T-helper 2 cell treated with Interferon-gamma antibody and Interleukin-4, amounts not matched to agents 5 μg/mL and 100 μg/mL, for 36 hours (primary cell): ENCODE measurements at regions not wholly inside any gene's neighbourhood (a gene's known extent, or its start where the extent isn't known, plus 50 kb on each side); places are given as distances from the start of the nearest gene placed in this dataset.
"Not testable (repeated sequence)": the region's sequence is repeated elsewhere in the genome, so short reads cannot be mapped to it uniquely, and the experiment has no call there.

ENCODE experiments used
- DNase-seq: peaks from one replicate; pipeline ENCODE4 v3.0.0; 2021; ENCODE audit warnings: low spot score
- H3K27ac Mint-ChIP-seq: one replicate; pipeline ENCODE4 v1.8.0; 2021; ENCODE audit warnings: mild to moderate bottlenecking, mixed read lengths
- H3K27me3 Mint-ChIP-seq: one replicate; pipeline ENCODE4 v1.8.0; 2021; ENCODE audit warnings: low read depth, mixed read lengths
- H3K36me3 Mint-ChIP-seq: one replicate; pipeline ENCODE4 v1.8.0; 2021; ENCODE audit warnings: low read depth, mixed read lengths
- H3K4me1 Mint-ChIP-seq: one replicate; pipeline ENCODE4 v1.8.0; 2021; ENCODE audit warnings: low read depth, mixed read lengths
- H3K4me3 Mint-ChIP-seq: one replicate; pipeline ENCODE4 v1.8.0; 2022; ENCODE audit warnings: mild to moderate bottlenecking, moderate library complexity, mixed read lengths
- H3K9me3 Mint-ChIP-seq: one replicate; pipeline ENCODE4 v1.8.0; 2021; ENCODE audit warnings: mixed read lengths

GRCh38 chr20:41727681-41728080, 109.5 kb upstream of the CHD6 start:
- H3K4me1 Mint-ChIP-seq, H3K9me3 Mint-ChIP-seq, DNase-seq, H3K27ac Mint-ChIP-seq, H3K4me3 Mint-ChIP-seq, H3K27me3 Mint-ChIP-seq, H3K36me3 Mint-ChIP-seq: not testable (repeated sequence)

DNA sequence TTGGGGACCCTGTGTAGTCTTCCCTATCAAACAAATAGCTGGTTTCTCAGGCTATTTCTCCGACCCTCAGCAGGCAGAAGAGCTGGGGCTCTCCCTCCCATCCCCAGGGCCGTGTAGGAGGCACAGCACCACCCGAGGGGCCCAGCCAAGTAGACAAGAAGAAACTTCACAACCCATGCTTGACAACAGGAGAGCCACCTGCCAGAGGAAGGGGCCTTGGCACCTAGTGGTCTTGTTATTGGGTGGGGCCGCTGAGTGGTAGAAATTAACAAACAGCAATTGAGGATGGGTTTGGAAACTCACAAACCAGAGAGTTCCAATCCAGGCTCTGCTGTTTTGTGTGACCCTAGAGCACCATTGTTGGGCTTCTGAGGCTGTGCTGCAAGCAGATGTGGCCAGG, 108.5 kb upstream of the CHD6 start:
- Mint-ChIP-seq H3K27ac (no peak overlapping the region), H3K4me3 (no peak overlapping the region), H3K4me1 (no peaks in the 10 kb centered on the region), H3K9me3 (no peaks in the 10 kb centered on the region), H3K36me3 (no peaks in the 10 kb centered on the region), H3K27me3 (no peaks in the 10 kb centered on the region)
- no peak for DNase-seq

DNA sequence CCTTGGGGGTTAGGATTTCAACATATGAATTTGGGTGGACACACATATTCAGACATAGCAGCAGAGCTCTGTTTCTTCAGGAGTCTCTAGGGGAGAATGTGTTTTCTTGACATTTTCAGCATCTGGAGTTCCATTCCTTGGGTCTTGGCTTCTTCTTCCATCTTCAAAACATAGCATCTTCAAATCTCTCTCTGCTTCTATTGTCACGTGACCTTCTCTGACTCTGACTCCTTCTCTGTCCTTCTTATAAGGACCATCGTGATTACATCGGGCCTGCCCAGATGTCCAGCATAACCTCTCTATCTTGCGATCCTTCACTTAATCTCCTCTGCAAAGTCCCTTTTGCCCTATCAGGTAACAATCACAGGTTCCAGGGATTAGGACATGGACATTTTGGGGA, 101.0 kb upstream of the CHD6 start:
- Mint-ChIP-seq H3K4me3 (no peak overlapping the region), H3K4me1 (no peaks in the 10 kb centered on the region), H3K27me3 (peaks cover 4% of the 10 kb centered on the region)

GRCh38 chr20:41717483-41717882, 99.3 kb upstream of the CHD6 start:
- Mint-ChIP-seq H3K27me3 (peaks cover 4% of the 10 kb centered on the region), H3K27ac (no peak overlapping the region), H3K4me1 (no peaks in the 10 kb centered on the region), H3K36me3 (no peaks in the 10 kb centered on the region), H3K4me3 (no peak overlapping the region), H3K9me3 (no peaks in the 10 kb centered on the region)
- DNase-seq: no peak

More for the DNA sequence above, 101.0 kb upstream of the CHD6 start:
- no peak overlapping the region for H3K27ac Mint-ChIP-seq
- DNase-seq: no peak
- H3K9me3 Mint-ChIP-seq: no peaks in the 10 kb centered on the region
- H3K36me3 Mint-ChIP-seq: no peaks in the 10 kb centered on the region

GRCh38 chr20:41716911-41717310, 98.7 kb upstream of the CHD6 start:
- H3K36me3 Mint-ChIP-seq: no peaks in the 10 kb centered on the region
- H3K27me3 Mint-ChIP-seq: peaks cover 4% of the 10 kb centered on the region
- no peak overlapping the region for H3K4me3 Mint-ChIP-seq
- no peak overlapping the region for H3K27ac Mint-ChIP-seq
- H3K4me1 Mint-ChIP-seq: no peaks in the 10 kb centered on the region
- H3K9me3 Mint-ChIP-seq: no peaks in the 10 kb centered on the region
- no peak for DNase-seq

DNA sequence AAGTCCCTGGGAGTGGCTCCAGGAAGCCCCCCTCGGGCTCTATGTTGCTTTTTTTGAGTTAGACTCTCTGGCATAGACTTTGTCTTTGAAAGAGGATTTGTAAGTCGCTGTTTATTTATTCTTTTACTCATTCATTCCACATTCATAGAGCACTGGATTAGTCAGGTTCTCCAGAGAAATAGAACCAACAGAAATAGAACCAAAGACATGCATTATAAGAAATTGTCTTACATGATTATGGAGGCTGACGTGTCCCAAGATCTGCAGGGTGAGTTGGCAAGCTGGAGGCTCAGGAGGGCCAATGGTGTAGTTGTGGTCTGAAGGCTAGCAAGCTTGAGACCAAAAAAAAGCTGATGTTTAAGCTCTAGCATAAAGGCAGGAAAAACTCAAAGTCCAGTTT, 98.3 kb upstream of the CHD6 start:
- no peak for DNase-seq
- Mint-ChIP-seq H3K36me3 (no peaks in the 10 kb centered on the region), H3K4me1 (no peaks in the 10 kb centered on the region), H3K27me3 (peaks cover 4% of the 10 kb centered on the region), H3K4me3 (no peak overlapping the region), H3K27ac (no peak overlapping the region), H3K9me3 (no peaks in the 10 kb centered on the region)

GRCh38 chr20:41715526-41715925, 97.3 kb upstream of the CHD6 start:
- Mint-ChIP-seq H3K4me3 (no peak overlapping the region), H3K4me1 (no peaks in the 10 kb centered on the region), H3K27ac (no peak overlapping the region), H3K9me3 (no peaks in the 10 kb centered on the region), H3K36me3 (no peaks in the 10 kb centered on the region), H3K27me3 (peaks cover 4% of the 10 kb centered on the region)
- no peak for DNase-seq

GRCh38 chr20:41714030-41714429, 95.9 kb upstream of the CHD6 start:
- Mint-ChIP-seq H3K36me3 (no peaks in the 10 kb centered on the region), H3K27me3 (peaks cover 4% of the 10 kb centered on the region), H3K4me1 (no peaks in the 10 kb centered on the region), H3K4me3 (no peak overlapping the region), H3K27ac (no peak overlapping the region), H3K9me3 (no peaks in the 10 kb centered on the region)
- DNase-seq: no peak

DNA sequence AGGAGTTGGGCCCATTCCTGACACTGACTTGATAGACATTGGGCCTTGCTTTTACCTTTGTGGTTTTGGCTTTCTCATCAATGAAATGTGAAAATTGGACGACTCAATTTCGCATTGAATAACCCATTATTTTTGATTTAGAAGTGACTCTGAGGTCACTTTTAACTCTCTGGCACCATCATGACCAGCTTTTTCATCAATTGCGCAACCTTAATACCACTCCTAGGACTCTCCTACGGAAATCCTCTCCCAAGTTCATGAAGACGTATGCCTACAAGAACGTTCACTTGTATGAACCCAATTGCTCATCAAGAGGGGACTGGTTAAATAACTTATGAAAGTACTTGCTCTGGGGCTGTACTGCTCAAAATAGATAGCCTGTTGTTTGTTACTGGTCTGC, 86.7 kb upstream of the CHD6 start:
- no peak overlapping the region for H3K4me3 Mint-ChIP-seq
- no peaks in the 10 kb centered on the region for H3K36me3 Mint-ChIP-seq
- H3K9me3 Mint-ChIP-seq: no peaks in the 10 kb centered on the region

DNA sequence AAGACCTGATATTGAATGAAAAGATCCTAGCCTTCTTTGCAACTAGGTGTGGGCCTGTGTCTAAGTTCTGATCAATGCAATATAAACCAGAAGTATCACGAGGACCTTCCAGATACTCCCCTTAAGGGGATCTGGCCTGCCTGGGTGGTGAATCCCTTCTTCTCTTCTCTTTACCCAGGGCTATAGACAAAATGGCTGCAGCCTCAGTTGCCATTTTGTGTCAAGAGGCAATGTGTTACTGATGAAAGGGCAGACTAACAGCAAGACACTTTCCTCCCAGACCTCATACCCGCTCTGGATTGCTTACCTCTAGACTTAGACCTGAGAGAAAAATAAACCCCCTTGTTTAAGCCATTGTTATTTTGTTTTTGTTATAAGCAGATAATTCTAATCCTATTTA, 84.5 kb upstream of the CHD6 start:
- no peak overlapping the region for H3K4me3 Mint-ChIP-seq
- H3K36me3 Mint-ChIP-seq: no peaks in the 10 kb centered on the region
- H3K9me3 Mint-ChIP-seq: no peaks in the 10 kb centered on the region
- peaks cover under 1% of the 10 kb centered on the region for H3K4me1 Mint-ChIP-seq
- H3K27ac Mint-ChIP-seq: no peak overlapping the region
- DNase-seq: no peak
- H3K27me3 Mint-ChIP-seq: peaks cover under 1% of the 10 kb centered on the region

More for the DNA sequence above, 86.7 kb upstream of the CHD6 start:
- no peaks in the 10 kb centered on the region for H3K4me1 Mint-ChIP-seq
- no peak for DNase-seq
- H3K27me3 Mint-ChIP-seq: no peaks in the 10 kb centered on the region
- H3K27ac Mint-ChIP-seq: no peak overlapping the region

DNA sequence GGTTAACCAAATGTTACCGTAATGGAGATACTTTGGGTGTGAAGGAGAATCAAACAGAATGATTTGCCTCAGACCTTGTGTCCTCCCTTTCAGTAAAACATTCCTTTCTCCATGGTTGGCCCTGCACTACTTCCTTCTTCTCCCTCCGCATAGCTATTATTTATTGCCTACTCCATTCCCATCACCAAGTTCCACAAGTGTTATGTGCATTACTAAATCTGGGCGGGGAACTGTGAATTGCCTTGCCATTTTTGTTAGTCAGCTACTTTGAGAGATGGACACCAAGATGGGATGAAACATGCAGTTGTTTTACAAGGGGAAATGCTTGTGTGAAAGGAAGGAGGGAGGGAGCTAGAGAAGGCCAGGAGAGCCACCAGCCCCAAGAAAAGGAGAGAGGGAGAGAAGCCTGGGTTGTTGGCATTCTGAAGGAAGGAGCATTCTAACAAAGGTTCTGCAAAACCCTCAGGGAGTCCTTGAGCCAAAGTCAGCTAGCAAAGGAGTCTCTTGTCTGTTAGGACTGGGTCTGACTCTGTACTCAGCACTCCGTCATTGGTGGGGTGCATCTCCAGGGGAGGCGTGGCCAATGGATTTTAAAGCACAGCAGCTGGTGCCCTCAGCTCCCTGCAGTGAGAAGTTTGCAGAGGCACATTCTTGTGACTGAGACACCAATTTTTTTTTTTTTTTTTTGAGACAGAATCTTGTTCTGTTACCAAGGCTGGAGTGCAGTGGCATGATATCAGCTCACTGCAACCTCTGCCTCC, 83.6 kb upstream of the CHD6 start:
- no peak overlapping the region for H3K27ac Mint-ChIP-seq
- no peaks in the 10 kb centered on the region for H3K36me3 Mint-ChIP-seq
- peaks cover 2% of the 10 kb centered on the region for H3K4me1 Mint-ChIP-seq
- DNase-seq: no peak
- peaks cover 2% of the 10 kb centered on the region for H3K27me3 Mint-ChIP-seq
- H3K4me3 Mint-ChIP-seq: no peak overlapping the region
- no peaks in the 10 kb centered on the region for H3K9me3 Mint-ChIP-seq

GRCh38 chr20:41699673-41700072, 81.5 kb upstream of the CHD6 start:
- not testable (repeated sequence) for H3K27me3 Mint-ChIP-seq, DNase-seq, H3K36me3 Mint-ChIP-seq, H3K4me1 Mint-ChIP-seq, H3K4me3 Mint-ChIP-seq, H3K27ac Mint-ChIP-seq, H3K9me3 Mint-ChIP-seq

DNA sequence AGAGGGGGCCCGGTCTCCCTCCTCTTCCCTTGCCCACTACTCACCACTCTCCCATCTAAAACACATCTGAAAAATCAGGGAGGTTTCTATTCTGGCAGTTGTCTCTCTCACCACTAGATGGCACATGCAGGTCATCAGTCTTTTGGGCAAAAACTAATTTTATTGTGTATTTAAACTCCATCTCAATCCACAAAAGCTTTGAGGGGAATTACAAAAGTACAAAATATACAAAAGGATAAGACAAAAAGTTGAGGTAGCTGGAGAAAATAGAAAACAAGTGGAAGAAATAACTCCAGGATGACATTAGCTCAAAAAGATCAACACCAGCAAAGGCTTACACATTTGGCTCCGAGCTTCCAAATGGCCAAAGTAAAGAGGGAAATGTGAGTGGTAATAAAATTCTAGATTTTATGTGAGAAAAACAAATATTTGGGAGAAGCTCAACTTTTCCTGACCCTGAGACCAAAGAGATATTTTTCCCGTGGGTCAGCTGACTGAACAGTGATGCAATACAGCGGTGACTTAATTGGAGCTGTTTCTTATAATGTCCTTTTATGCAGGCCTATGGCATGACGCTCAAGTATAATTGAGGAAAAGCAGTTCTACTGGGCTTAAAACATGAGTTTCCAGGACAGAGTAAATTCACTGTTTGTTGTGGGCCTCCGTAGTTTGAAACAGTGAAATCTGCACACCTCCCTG, 79.8 kb upstream of the CHD6 start:
- no peak overlapping the region for H3K27ac Mint-ChIP-seq
- H3K4me3 Mint-ChIP-seq: no peak overlapping the region
- peaks cover 2% of the 10 kb centered on the region for H3K27me3 Mint-ChIP-seq
- peaks cover 13% of the 10 kb centered on the region for H3K4me1 Mint-ChIP-seq
- peaks cover 1% of the 10 kb centered on the region for H3K36me3 Mint-ChIP-seq
- DNase-seq: no peak
- no peaks in the 10 kb centered on the region for H3K9me3 Mint-ChIP-seq

GRCh38 chr20:41696428-41696827, 78.3 kb upstream of the CHD6 start:
- Mint-ChIP-seq H3K27ac (no peak overlapping the region), H3K36me3 (peaks cover 1% of the 10 kb centered on the region), H3K27me3 (peaks cover 2% of the 10 kb centered on the region), H3K4me3 (no peak overlapping the region), H3K4me1 (peaks cover 17% of the 10 kb centered on the region), H3K9me3 (no peaks in the 10 kb centered on the region)
- DNase-seq: no peak

GRCh38 chr20:41694796-41695195, 76.6 kb upstream of the CHD6 start:
- Mint-ChIP-seq H3K36me3 (peaks cover 1% of the 10 kb centered on the region), H3K27me3 (peaks cover 2% of the 10 kb centered on the region), H3K27ac (no peak overlapping the region), H3K4me1 (peaks cover 17% of the 10 kb centered on the region), H3K4me3 (peak overlapping the region; percentile 65), H3K9me3 (no peaks in the 10 kb centered on the region)
- no peak for DNase-seq
